KMS-11 (cell line): ENCODE measurements at regions not wholly inside any gene's neighbourhood (a gene's known extent, or its start where the extent isn't known, plus 50 kb on each side); places are given as distances from the start of the nearest gene placed in this dataset.

Experiments used
- H2AFZ ChIP-seq: fragments of 200-600 bp; sonication (generic); 2 replicates; pipeline ENCODE4 v1.6.1; 2016; ENCODE audit warnings: antibody characterized with exemption, mixed run types, low read depth
- H3K27ac ChIP-seq: fragments of 200-600 bp; sonication (generic); 2 replicates; pipeline ENCODE4 v1.6.1; 2016; ENCODE audit warnings: mild to moderate bottlenecking, mixed run types
- H3K27me3 ChIP-seq: fragments of 200-600 bp; sonication (generic); 2 replicates; pipeline ENCODE4 v1.6.1; 2017; ENCODE audit warnings: mild to moderate bottlenecking, low read depth, mixed run types, moderate library complexity; ENCODE audit not compliant: insufficient read depth
- H3K36me3 ChIP-seq: fragments of 200-600 bp; sonication (generic); 2 replicates; pipeline ENCODE4 v1.6.1; 2017; ENCODE audit warnings: mild to moderate bottlenecking, mixed run types; ENCODE audit not compliant: insufficient read depth
- H3K4me1 ChIP-seq: fragments of 200-600 bp; sonication (generic); 2 replicates; pipeline ENCODE4 v1.6.1; 2016; ENCODE audit warnings: mild to moderate bottlenecking, low read depth, mixed run types; ENCODE audit not compliant: poor library complexity, severe bottlenecking
- H3K4me2 ChIP-seq: fragments of 200-600 bp; sonication (generic); 2 replicates; pipeline ENCODE4 v1.7.0; 2016; ENCODE audit warnings: mild to moderate bottlenecking, mixed run types
- H3K4me3 ChIP-seq: fragments of 200-600 bp; sonication (generic); IDR thresholded peaks from 2 replicates; pipeline ENCODE4 v1.6.1; 2017; ENCODE audit warnings: low read depth, low read length, mixed read lengths; ENCODE audit not compliant: insufficient read depth
- H3K79me2 ChIP-seq: fragments of 200-600 bp; sonication (generic); 2 replicates; pipeline ENCODE4 v1.6.1; 2016; ENCODE audit warnings: low read depth, mixed run types; ENCODE audit not compliant: insufficient read depth
- H3K9ac ChIP-seq: fragments of 200-600 bp; sonication (generic); 2 replicates; pipeline ENCODE4 v1.6.1; 2016; ENCODE audit warnings: mild to moderate bottlenecking, mixed run types
- H4K20me1 ChIP-seq: fragments of 200-600 bp; sonication (generic); 2 replicates; pipeline ENCODE4 v1.6.1; 2016; ENCODE audit warnings: mild to moderate bottlenecking, mixed run types; ENCODE audit not compliant: insufficient read depth
- CTCF ChIP-seq: fragments of 200-600 bp; sonication (generic); conservative IDR thresholded peaks from 2 replicates; pipeline ENCODE4 v1.6.1; 2017; ENCODE audit warnings: low read depth, mild to moderate bottlenecking, antibody characterized with exemption, low read length, moderate library complexity, mixed read lengths

GRCh38 chr4:67052814-67053675, 492.3 kb downstream of the CENPC start:
- H3K36me3 ChIP-seq, result no peaks in the 10 kb centered on the region
- H3K27ac ChIP-seq, result no peak overlapping the region
- no peaks in the 10 kb centered on the region for H4K20me1 ChIP-seq
- no peak overlapping the region for H3K9ac ChIP-seq
- H3K27me3 ChIP-seq, result no peaks in the 10 kb centered on the region
- H3K79me2 ChIP-seq, result no peaks in the 10 kb centered on the region
- H3K4me3 ChIP-seq, result no peak overlapping the region
- H2AFZ ChIP-seq, result no peak overlapping the region
- TF ChIP-seq CTCF, result no peak
- H3K4me2 ChIP-seq, result no peak overlapping the region
- no peaks in the 10 kb centered on the region for H3K4me1 ChIP-seq

GRCh38 chr4:67051000-67051789, 494.1 kb downstream of the CENPC start:
- Histone ChIP-seq H3K27me3 (no peaks in the 10 kb centered on the region), H3K36me3 (no peaks in the 10 kb centered on the region), H3K9ac (no peak overlapping the region), H4K20me1 (no peaks in the 10 kb centered on the region), H3K79me2 (no peaks in the 10 kb centered on the region), H3K27ac (no peak overlapping the region), H2AFZ (no peak overlapping the region), H3K4me3 (no peak overlapping the region), H3K4me1 (no peaks in the 10 kb centered on the region), H3K4me2 (no peak overlapping the region)
- no peak for TF ChIP-seq CTCF

- no peak overlapping the region for H3K9ac ChIP-seq
- no peaks in the 10 kb centered on the region for H3K27me3 ChIP-seq
- no peak overlapping the region for H3K4me3 ChIP-seq
- no peak overlapping the region for H3K27ac ChIP-seq
- H3K36me3 ChIP-seq, result no peaks in the 10 kb centered on the region
- H2AFZ ChIP-seq, result no peak overlapping the region
- H3K4me1 ChIP-seq, result no peaks in the 10 kb centered on the region
- H3K4me2 ChIP-seq, result no peak overlapping the region
- H4K20me1 ChIP-seq, result no peaks in the 10 kb centered on the region
- TF ChIP-seq CTCF, result no peak
- H3K79me2 ChIP-seq, result no peaks in the 10 kb centered on the region
These were observed 495.9 kb downstream of the CENPC start for GRCh38 chr4:67049446-67049845.

- no peaks in the 10 kb centered on the region for H3K79me2 ChIP-seq
- no peak overlapping the region for H3K27ac ChIP-seq
- H4K20me1 ChIP-seq, result no peaks in the 10 kb centered on the region
- no peak overlapping the region for H3K4me2 ChIP-seq
- H2AFZ ChIP-seq, result no peak overlapping the region
- H3K4me3 ChIP-seq, result no peak overlapping the region
- TF ChIP-seq CTCF, result no peak
- H3K36me3 ChIP-seq, result no peaks in the 10 kb centered on the region
- no peaks in the 10 kb centered on the region for H3K27me3 ChIP-seq
- no peaks in the 10 kb centered on the region for H3K4me1 ChIP-seq
- H3K9ac ChIP-seq, result no peak overlapping the region
These were observed 496.8 kb downstream of the CENPC start for GRCh38 chr4:67048530-67048929.
